ENCODE measurements at regions not wholly inside any gene's neighbourhood (a gene's known extent, or its start where the extent isn't known, plus 50 kb on each side); places are given as distances from the start of the nearest gene placed in this dataset.

DNA sequence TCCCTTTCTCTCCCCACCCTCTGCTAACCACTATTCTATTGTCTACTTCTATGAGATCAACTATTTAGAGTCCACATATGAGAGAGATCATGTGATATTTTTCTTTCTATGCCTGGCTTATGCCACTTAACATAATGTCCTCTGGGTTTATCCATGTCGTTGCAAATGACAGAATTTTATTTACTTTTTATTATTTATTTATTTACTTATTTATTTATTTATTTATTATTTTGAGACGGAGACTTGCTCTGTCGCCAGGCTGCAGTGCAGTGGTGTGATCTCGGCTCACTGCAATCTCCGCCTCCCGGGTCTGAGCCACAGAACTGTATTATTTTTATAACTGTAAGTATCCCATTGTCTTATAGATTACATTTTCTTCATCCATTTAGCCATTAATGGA is 443.4 kb upstream of the CDH19 start:
- H3K9me3 ChIP-seq (ENCODE audit: low read length) = no peaks in the 10 kb centered on the region
- TF ChIP-seq CTCF (IDR thresholded peaks at IDR 0.05; ENCODE audit: low read length) = no peak
- no peak for TF ChIP-seq EZH2 (IDR thresholded peaks at IDR 0.05; ENCODE audit: borderline replicate concordance, low read length)
- no peaks in the 10 kb centered on the region for H3K27me3 ChIP-seq (ENCODE audit: insufficient read depth, low read length)
- H3K36me3 ChIP-seq (ENCODE audit: insufficient read depth, low read length) = no peaks in the 10 kb centered on the region
- H3K27ac ChIP-seq (ENCODE audit: low read depth, low read length, poor library complexity, severe bottlenecking) = no peak overlapping the region
- H4K20me1 ChIP-seq (ENCODE audit: insufficient read depth, low read length) = no peaks in the 10 kb centered on the region
- no peak overlapping the region for H3K4me2 ChIP-seq (ENCODE audit: low read length)
- no peak overlapping the region for H2AFZ ChIP-seq (ENCODE audit: low read length)
- H3F3A ChIP-seq (ENCODE audit: insufficient read depth, low read length) = no peaks in the 10 kb centered on the region
- no peaks in the 10 kb centered on the region for H3K4me1 ChIP-seq (ENCODE audit: insufficient read depth, low read length, severe bottlenecking)
- H3K9me2 ChIP-seq (ENCODE audit: low read depth, low read length) = no peaks in the 10 kb centered on the region
- no peak overlapping the region for H3K4me3 ChIP-seq (ENCODE audit: low read depth, low read length, poor library complexity, severe bottlenecking)
- no peak overlapping the region for H3K9ac ChIP-seq (ENCODE audit: low read length)
- H3K79me2 ChIP-seq (ENCODE audit: insufficient read depth, low read length) = no peaks in the 10 kb centered on the region

GRCh38 chr18:67043276-67043675 is 439.4 kb upstream of the CDH19 start:
- no peaks in the 10 kb centered on the region for H3K27me3 ChIP-seq (ENCODE audit: insufficient read depth, low read length)
- no peaks in the 10 kb centered on the region for H3K4me1 ChIP-seq (ENCODE audit: insufficient read depth, low read length, severe bottlenecking)
- H3K4me2 ChIP-seq (ENCODE audit: low read length) = no peak overlapping the region
- H3K9ac ChIP-seq (ENCODE audit: low read length) = no peak overlapping the region
- H3K9me3 ChIP-seq (ENCODE audit: low read length) = no peaks in the 10 kb centered on the region
- H3K79me2 ChIP-seq (ENCODE audit: insufficient read depth, low read length) = no peaks in the 10 kb centered on the region
- H3K36me3 ChIP-seq (ENCODE audit: insufficient read depth, low read length) = no peaks in the 10 kb centered on the region
- TF ChIP-seq EZH2 (IDR thresholded peaks at IDR 0.05; ENCODE audit: borderline replicate concordance, low read length) (no peak), CTCF (IDR thresholded peaks at IDR 0.05; ENCODE audit: low read length) (no peak)
- H4K20me1 ChIP-seq (ENCODE audit: insufficient read depth, low read length) = no peaks in the 10 kb centered on the region
- no peaks in the 10 kb centered on the region for H3F3A ChIP-seq (ENCODE audit: insufficient read depth, low read length)
- H3K9me2 ChIP-seq (ENCODE audit: low read depth, low read length) = no peaks in the 10 kb centered on the region
- no peak overlapping the region for H3K27ac ChIP-seq (ENCODE audit: low read depth, low read length, poor library complexity, severe bottlenecking)
- H3K4me3 ChIP-seq (ENCODE audit: low read depth, low read length, poor library complexity, severe bottlenecking) = no peak overlapping the region
- H2AFZ ChIP-seq (ENCODE audit: low read length) = no peak overlapping the region

GRCh38 chr18:67041334-67041733 is 437.4 kb upstream of the CDH19 start:
- Histone ChIP-seq H3K27ac (ENCODE audit: low read depth, low read length, poor library complexity, severe bottlenecking) (no peak overlapping the region), H3K4me3 (ENCODE audit: low read depth, low read length, poor library complexity, severe bottlenecking) (no peak overlapping the region), H2AFZ (ENCODE audit: low read length) (no peak overlapping the region), H3K9me3 (ENCODE audit: low read length) (no peaks in the 10 kb centered on the region), H3K4me1 (ENCODE audit: insufficient read depth, low read length, severe bottlenecking) (no peaks in the 10 kb centered on the region), H3K9me2 (ENCODE audit: low read depth, low read length) (no peaks in the 10 kb centered on the region), H3K27me3 (ENCODE audit: insufficient read depth, low read length) (no peaks in the 10 kb centered on the region), H4K20me1 (ENCODE audit: insufficient read depth, low read length) (no peaks in the 10 kb centered on the region), H3K79me2 (ENCODE audit: insufficient read depth, low read length) (no peaks in the 10 kb centered on the region), H3F3A (ENCODE audit: insufficient read depth, low read length) (no peaks in the 10 kb centered on the region), H3K4me2 (ENCODE audit: low read length) (no peak overlapping the region), H3K36me3 (ENCODE audit: insufficient read depth, low read length) (no peaks in the 10 kb centered on the region), H3K9ac (ENCODE audit: low read length) (no peak overlapping the region)
- no peak for TF ChIP-seq CTCF (IDR thresholded peaks at IDR 0.05; ENCODE audit: low read length)
- TF ChIP-seq EZH2 (IDR thresholded peaks at IDR 0.05; ENCODE audit: borderline replicate concordance, low read length) = no peak
